Keratinocyte (primary cell): ENCODE measurements at regions not wholly inside any gene's neighbourhood (a gene's known extent, or its start where the extent isn't known, plus 50 kb on each side); places are given as distances from the start of the nearest gene placed in this dataset.

Experiments used
- EZH2 ChIP-seq: IDR thresholded peaks from one replicate; pipeline ENCODE4 v1.6.1; 2012; ENCODE audit warnings: inconsistent platforms, mild to moderate bottlenecking, low read length, moderate library complexity
- TF ChIP-seq, protein P1 (sequence below), 3 experiments: IDR thresholded peaks in 1 of 3; conservative IDR thresholded peaks in 1 of 3; optimal IDR thresholded peaks in 1 of 3; 2 replicates in 2 of 3; 3 replicates in 1 of 3; pipeline versions ENCODE3 to v1.5.1; 2011; ENCODE audit warnings: low read length in 3 of 3, mild to moderate bottlenecking in 3 of 3, moderate library complexity in 2 of 3, control low read depth in 1 of 3, inconsistent platforms in 1 of 3; ENCODE audit not compliant: insufficient read depth in 2 of 3; ENCODE audit errors: extremely low read depth in 1 of 3

DNA sequence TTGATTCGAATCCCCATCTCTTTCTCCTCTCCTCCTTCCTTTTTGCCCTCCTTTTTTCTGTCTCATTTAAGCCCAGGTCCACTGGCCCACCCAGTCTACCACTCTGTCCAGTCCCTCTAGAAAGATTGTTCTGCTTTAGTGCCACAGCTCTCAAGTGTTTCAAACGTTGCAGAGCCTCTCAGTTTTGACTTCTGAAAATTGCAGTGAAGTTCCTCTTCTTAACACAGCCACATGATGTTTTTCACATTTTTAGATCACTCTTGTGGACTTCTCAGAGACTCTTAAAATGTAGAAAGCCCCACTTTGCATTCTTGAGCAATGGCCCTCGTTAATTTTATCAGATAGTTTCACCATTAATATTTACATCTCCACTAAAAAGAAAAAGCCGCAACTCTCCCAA, 253.1 kb downstream of the HAPSTR1 start:
- TF ChIP-seq, protein P1, sequence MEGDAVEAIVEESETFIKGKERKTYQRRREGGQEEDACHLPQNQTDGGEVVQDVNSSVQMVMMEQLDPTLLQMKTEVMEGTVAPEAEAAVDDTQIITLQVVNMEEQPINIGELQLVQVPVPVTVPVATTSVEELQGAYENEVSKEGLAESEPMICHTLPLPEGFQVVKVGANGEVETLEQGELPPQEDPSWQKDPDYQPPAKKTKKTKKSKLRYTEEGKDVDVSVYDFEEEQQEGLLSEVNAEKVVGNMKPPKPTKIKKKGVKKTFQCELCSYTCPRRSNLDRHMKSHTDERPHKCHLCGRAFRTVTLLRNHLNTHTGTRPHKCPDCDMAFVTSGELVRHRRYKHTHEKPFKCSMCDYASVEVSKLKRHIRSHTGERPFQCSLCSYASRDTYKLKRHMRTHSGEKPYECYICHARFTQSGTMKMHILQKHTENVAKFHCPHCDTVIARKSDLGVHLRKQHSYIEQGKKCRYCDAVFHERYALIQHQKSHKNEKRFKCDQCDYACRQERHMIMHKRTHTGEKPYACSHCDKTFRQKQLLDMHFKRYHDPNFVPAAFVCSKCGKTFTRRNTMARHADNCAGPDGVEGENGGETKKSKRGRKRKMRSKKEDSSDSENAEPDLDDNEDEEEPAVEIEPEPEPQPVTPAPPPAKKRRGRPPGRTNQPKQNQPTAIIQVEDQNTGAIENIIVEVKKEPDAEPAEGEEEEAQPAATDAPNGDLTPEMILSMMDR (optimal IDR thresholded peaks at IDR 0.05 in 1 of 3, IDR thresholded peaks at IDR 0.05 in 1 of 3, conservative IDR thresholded peaks at IDR 0.05 in 1 of 3; ENCODE audit: extremely low read depth in 1 of 3, insufficient read depth in 2 of 3, low read length in 3 of 3) = no peak
- TF ChIP-seq EZH2 = no peak
